ENCODE measurements at regions not wholly inside any gene's neighbourhood (a gene's known extent, or its start where the extent isn't known, plus 50 kb on each side); places are given as distances from the start of the nearest gene placed in this dataset.

GRCh38 chr6:93571346-93571745, 152.0 kb upstream of the EPHA7 start:
- POLR2A ChIA-PET: no interaction called here
- Histone ChIP-seq H3K4me3 (ENCODE audit: low read depth in 2 of 2, low read length in 2 of 2) (no peak overlapping the region), H3K9me3 (ENCODE audit: control insufficient read depth, insufficient read depth, low read depth, low read length) (no peaks in the 10 kb centered on the region), H3K4me1 (ENCODE audit: control insufficient read depth, insufficient read depth, low read length) (no peaks in the 10 kb centered on the region), H3K27me3 (ENCODE audit: control insufficient read depth, insufficient read depth, low read length) (no peaks in the 10 kb centered on the region), H3K36me3 (ENCODE audit: control insufficient read depth, insufficient read depth, low read length) (no peaks in the 10 kb centered on the region), H3K27ac (ENCODE audit: low read length) (no peak overlapping the region)
- CTCF ChIA-PET: no interaction called here
- no peak for ATAC-seq
- BruUV-seq (replicated peaks): no TSS peak
- in situ Hi-C loops (cut with HindIII; ENCODE audit: low pct_unique_long_range_greater_than_20kb, low sequenced_read_pairs): no loop called here
- no peak for DNase-seq (ENCODE audit: low read depth, low spot score)
- TF ChIP-seq POLR2AphosphoS5 (IDR thresholded peaks at IDR 0.05; ENCODE audit: low read depth, low read length) (no peak), TCF7L2 (IDR thresholded peaks at IDR 0.05; ENCODE audit: low read depth, low read length) (no peak), SIN3A (IDR thresholded peaks at IDR 0.05; ENCODE audit: borderline replicate concordance, insufficient read depth, low read depth, low read length) (no peak), CTCF (IDR thresholded peaks at IDR 0.05) (no peak), REST (IDR thresholded peaks at IDR 0.05; ENCODE audit: insufficient read depth in 1 of 2, low read depth in 2 of 2, low read length in 1 of 2) (no peak)
- intact Hi-C loops (cut with micrococcal nuclease; ENCODE audit: unreplicated experiment): no loop called here

- no peak for TF ChIP-seq POLR2AphosphoS5 (IDR thresholded peaks at IDR 0.05; ENCODE audit: low read depth, low read length)
- no peak for TF ChIP-seq TCF7L2 (IDR thresholded peaks at IDR 0.05; ENCODE audit: low read depth, low read length)
- TF ChIP-seq REST (IDR thresholded peaks at IDR 0.05; ENCODE audit: insufficient read depth in 1 of 2, low read depth in 2 of 2, low read length in 1 of 2): no peak
- TF ChIP-seq SIN3A (IDR thresholded peaks at IDR 0.05; ENCODE audit: borderline replicate concordance, insufficient read depth, low read depth, low read length): no peak
- TF ChIP-seq CTCF (IDR thresholded peaks at IDR 0.05): no peak
- intact Hi-C loops (cut with micrococcal nuclease; ENCODE audit: unreplicated experiment) (no loop called here), in situ Hi-C loops (cut with HindIII; ENCODE audit: low pct_unique_long_range_greater_than_20kb, low sequenced_read_pairs) (no loop called here)
- H3K4me1 ChIP-seq (ENCODE audit: control insufficient read depth, insufficient read depth, low read length): no peaks in the 10 kb centered on the region
- ATAC-seq (no peak), DNase-seq (ENCODE audit: low read depth, low spot score) (no peak)
- no peaks in the 10 kb centered on the region for H3K9me3 ChIP-seq (ENCODE audit: control insufficient read depth, insufficient read depth, low read depth, low read length)
- ChIA-PET POLR2A (no interaction called here), CTCF (no interaction called here)
- no peaks in the 10 kb centered on the region for H3K36me3 ChIP-seq (ENCODE audit: control insufficient read depth, insufficient read depth, low read length)
- BruUV-seq (replicated peaks): no TSS peak
- H3K27me3 ChIP-seq (ENCODE audit: control insufficient read depth, insufficient read depth, low read length): no peaks in the 10 kb centered on the region
- H3K27ac ChIP-seq (ENCODE audit: low read length): no peak overlapping the region
- no peak overlapping the region for H3K4me3 ChIP-seq (ENCODE audit: low read depth in 2 of 2, low read length in 2 of 2)
Observed at GRCh38 chr6:93568169-93568568, 148.8 kb upstream of the EPHA7 start.
